NCI-H446 treated with DMSO at 0.1 percent for 48 hours (cell line): ENCODE measurements at regions not wholly inside any gene's neighbourhood (a gene's known extent, or its start where the extent isn't known, plus 50 kb on each side); places are given as distances from the start of the nearest gene placed in this dataset.

ENCODE experiments used
- DNase-seq: peaks from one replicate; lab custom pipeline; 2025; lab: John Stamatoyannopoulos, UW

DNA sequence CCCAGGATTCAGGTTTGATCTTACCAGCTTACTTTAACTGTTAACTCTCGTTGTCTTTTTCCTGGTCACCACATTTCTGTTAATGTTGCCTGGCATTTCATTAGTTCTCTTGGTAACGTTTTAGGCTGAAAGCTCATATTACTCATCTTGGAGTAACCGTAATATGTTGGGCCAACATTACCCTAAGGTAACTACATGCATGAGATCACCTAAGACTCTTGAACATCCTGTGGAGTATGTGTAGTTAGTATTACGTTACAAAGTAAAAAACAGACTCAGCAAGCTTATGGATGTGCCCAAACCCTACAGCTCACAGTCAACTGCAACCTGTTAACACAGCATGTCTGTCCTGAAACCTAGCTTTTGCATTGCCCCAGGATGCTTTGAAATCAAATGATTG, 203.3 kb upstream of the HS3ST1 start:
- no peak for DNase-seq

DNA sequence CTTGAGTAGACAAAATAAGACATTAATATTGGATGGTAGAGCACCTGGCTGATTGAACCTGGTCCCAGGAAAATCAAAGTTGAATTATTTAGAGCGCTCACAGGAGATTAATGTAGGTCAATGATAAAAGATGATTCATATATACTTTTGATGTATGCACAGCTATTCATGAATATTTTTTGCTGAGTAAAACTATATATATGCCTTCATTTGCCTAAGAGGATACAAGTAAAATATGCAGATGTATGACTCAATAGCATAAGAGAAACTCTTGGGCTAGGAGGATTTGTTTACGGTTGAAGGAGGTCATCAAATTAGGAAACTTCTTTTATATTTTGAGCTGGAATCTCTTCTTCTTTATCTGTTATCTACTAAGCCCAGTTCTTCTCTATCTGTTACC, 202.7 kb upstream of the HS3ST1 start:
- no peak for DNase-seq

- no peak for DNase-seq
These were observed 199.5 kb upstream of the HS3ST1 start for GRCh38 chr4:11628093-11628725.

- DNase-seq, result no peak
These were observed 197.4 kb upstream of the HS3ST1 start for GRCh38 chr4:11626066-11626465.

DNA sequence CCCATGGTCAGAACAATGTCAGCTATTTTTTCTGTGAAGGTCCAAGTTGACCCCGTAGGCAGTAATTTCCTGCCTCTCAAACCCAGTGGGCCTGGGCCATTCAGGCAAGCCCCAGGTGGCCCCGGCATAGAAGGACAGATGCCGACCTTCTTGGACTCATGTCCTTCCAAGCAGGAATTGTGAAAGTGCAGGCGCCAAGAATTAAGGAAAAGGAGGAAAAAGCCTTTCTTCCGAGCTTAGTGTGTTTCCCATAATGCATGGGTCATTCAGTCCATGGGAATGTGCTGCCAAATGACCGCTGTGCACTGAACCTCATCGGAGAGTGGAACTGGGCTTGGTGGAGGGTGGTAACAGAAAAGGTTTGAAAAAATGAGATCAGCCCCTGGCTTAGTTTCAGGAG, 196.5 kb upstream of the HS3ST1 start:
- no peak for DNase-seq

DNA sequence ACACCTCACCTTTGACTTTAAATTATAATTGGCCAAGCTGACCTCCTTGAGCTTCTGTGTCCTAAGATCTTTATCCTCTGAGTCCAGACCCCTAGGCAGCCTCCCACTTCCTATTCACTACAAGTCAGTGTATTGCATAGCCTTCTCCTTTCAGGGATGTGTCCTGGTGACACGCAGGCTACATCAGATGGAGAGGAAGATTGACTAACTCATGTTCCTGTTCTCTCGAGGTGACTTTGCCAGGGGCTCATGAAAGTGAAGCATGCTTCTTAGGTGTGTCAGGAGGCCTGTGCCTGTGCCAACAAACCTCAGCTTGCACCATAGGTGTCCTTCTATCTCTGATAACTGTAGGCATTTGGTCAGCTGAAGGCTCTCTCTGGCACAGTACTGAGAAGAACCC, 195.7 kb upstream of the HS3ST1 start:
- no peak for DNase-seq

DNA sequence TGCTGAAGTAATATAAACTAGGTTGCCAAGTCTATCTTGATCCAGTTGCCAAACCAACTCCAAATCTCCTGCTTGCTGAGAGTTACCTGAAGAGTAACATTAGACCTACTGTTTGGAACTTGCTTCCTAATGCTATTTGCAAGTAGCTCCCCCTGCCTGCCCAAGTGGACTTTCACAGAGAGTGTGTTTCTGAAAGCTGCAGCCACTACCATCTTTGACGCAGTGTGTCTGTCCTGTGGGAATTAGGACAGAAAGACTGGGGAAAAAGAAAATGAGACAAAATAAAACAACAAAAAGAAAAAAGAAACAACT, 195.0 kb upstream of the HS3ST1 start:
- no peak for DNase-seq

DNA sequence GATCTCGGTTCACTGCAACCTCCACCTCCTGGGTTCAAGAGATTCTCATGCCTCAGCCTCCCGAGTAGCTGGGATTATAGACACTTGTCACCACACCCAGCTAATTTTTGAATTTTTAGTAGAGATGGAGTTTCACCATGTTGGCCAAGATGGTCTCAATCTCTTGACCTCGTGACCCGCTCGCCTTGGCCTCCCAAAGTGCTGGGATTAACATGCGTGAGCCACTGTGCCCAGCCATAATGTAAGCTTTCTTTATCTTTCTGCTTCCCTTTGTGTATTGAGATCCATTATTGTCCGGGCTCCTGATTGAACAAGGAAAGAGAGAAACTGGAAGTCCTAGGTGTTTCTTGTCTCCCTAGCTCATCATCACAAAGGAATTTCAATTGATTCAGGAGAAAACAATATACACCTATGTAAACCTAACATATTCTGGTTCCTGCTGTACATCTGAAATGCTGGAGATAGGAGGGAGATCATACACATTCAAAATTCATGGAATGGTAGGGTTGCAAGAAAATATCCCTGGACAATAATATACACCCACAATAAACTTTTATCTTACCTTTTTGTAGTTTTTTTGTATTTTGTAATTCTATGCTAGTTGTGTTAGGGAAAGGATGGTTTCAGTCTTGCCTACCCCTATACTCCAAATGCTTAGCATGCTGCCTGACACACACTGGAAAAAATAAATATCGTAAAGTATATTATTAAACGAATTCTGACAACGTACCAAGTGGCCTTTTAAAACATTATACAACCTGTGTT, 194.4 kb upstream of the HS3ST1 start:
- no peak for DNase-seq

DNA sequence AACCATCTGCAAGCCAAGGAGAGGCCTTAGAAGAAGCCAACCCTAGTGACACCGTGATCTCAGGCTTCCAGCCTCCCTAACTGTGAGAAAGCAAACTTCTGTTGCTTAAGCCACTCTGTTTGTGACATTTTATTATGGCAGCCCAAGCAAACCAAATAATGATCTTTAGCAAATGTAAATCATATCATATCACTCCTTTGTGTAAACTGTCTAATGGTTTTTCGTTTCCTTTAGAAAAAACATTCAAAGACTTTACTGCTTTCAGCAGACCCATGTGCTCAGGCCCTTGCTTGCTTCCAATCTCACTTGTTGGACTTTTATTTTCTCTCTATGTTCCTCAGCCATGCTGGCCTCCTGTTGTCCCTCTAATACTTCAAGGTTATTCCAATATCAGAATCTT, 192.2 kb upstream of the HS3ST1 start:
- DNase-seq, result no peak

DNA sequence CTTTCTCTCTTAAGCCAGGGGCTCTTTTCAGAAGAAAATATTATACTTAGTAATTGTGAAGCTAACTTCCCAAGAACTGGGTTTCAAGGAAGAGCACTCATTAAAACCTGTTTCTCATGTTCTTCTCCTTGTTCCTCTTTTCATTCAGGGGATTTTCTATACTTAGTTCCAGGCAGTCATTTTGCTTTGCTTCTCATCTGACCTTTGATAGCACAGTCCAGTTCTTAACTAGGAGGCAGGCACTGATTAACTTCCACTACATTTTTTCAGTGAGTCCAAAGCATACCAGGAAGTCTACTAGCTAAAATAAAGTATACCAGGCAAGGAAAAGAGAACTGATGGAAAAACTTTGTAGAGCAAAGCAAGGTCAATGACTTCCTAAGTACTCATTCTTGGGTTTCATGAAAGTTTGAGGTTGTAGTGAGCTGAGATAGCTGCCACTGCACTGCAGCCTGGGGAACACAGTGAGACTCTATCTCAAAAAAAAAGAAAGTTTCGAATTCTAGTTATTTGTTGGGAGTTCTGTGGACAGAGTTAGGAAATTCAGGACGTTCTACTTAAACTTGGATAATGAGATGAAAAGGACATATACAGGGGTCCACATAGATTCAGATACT, 190.1 kb upstream of the HS3ST1 start:
- no peak for DNase-seq

DNA sequence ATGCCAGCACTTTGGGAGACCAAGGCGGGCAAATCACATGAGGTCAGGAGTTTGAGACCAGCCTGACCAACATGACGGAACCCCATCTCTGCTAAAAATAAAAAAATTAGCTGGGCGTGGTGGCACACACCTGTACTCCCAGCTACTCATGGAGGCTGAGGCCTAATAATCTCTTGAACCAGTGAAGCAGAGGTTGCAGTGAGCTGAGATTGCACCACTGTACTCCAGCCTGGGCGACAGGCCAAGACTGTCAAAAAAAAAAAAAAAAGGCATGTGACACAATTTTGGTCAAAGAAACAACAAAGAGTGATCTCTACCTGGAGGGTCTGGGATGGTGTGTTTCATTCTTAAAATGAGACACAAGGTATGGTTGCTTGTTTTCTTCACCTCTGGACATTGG, 188.2 kb upstream of the HS3ST1 start:
- no peak for DNase-seq

DNA sequence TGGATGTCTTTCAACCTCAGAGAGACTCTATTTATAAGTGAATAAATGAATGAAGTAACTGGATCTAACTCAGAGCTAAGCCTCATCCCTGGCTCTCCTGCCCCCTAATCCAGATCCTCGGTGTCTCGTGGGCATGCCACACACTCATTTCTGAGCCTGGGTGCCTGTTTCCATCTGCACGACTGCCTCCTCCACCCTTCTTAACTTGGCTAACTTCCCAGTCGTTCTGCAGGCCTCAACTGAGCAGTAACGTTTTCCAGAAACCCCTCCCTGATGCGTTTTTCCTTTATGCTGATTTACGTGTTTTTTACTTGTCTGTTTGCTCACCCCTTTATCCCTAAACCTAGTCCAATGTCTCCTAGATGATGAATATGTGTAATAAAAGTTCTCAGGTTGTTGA, 186.9 kb upstream of the HS3ST1 start:
- peak; percentile 6 for DNase-seq

- DNase-seq, result no peak
These were observed 185.7 kb upstream of the HS3ST1 start for GRCh38 chr4:11614426-11614825.

- no peak for DNase-seq
These were observed 183.2 kb upstream of the HS3ST1 start for GRCh38 chr4:11611868-11612267.

GRCh38 chr4:11609751-11610150, 181.1 kb upstream of the HS3ST1 start:
- no peak for DNase-seq

DNA sequence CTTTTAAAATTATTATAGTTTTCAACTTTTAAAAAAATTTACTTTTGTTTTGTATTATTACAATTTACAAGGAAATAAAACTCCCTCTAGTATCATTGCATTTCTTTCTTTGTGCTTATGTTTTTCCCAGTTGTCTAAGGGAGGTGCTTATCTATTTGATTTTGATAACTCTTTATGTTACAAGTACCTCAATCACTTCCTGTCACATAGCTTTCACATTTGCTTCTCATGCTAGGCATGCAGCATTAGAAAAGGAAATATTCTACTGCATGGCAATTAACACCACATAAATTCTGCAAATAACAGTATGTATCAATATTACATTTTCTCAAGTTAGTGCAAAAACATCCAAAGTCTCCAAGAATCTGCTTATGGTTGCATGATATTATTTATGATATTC, 180.3 kb upstream of the HS3ST1 start:
- no peak for DNase-seq

GRCh38 chr4:11606078-11606477, 177.4 kb upstream of the HS3ST1 start:
- DNase-seq, result no peak

DNA sequence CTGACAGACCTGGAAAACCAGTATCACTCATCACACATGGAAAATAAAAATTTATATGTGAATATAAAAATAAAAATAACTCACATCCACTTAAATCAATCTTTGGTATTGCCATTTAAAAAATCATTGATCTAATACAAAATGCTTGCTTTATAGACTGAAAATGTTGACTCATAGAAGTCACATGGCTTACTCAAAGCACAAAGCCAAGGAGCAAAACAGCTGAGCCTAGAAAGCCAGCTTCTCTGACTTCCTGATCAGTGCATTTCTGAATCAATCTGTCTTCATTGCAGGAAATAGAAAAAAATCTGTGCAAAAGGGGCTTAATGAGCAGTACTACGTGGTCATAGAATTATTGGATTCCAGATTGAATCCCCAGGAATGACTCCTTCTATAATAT, 176.9 kb upstream of the HS3ST1 start:
- DNase-seq, result no peak

- no peak for DNase-seq
These were observed 176.1 kb upstream of the HS3ST1 start for GRCh38 chr4:11604821-11605220.

- DNase-seq, result no peak
These were observed 175.0 kb upstream of the HS3ST1 start for GRCh38 chr4:11603591-11604194.

GRCh38 chr4:11602606-11603340, 174.1 kb upstream of the HS3ST1 start:
- DNase-seq, result no peak

GRCh38 chr4:11599064-11599463, 170.4 kb upstream of the HS3ST1 start:
- DNase-seq, result no peak

DNA sequence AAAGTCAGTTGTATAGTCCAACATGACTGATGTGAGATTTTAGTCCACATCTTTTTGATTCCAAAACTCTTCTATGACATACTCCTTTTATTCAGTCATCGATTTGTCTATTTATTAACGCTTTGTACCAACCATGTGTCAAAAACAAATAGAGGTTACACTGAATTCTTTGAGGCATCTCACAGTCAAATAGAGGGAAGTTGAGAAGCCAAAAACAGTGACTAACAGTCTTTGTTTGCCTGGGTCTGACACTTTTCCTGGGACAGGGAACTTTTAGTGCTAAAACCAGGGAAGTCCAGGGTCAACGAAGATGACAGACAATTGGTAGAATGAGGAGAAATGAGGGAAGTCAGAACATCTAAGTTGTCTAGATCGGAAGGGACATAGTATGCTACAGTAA, 169.9 kb upstream of the HS3ST1 start:
- no peak for DNase-seq
